ENCODE measurements at regions not wholly inside any gene's neighbourhood (a gene's known extent, or its start where the extent isn't known, plus 50 kb on each side); places are given as distances from the start of the nearest gene placed in this dataset.

- DNase-seq (ENCODE audit: low spot score in 2 of 2) = no peak
- no peaks in the 10 kb centered on the region for H3K9me3 ChIP-seq
- H3K27ac ChIP-seq = no peak overlapping the region
- H3K4me3 ChIP-seq = no peak overlapping the region
- no peaks in the 10 kb centered on the region for H3K27me3 ChIP-seq
- 80% methylated on average over 2 of the region's 2 CpGs for WGBS
- no peak for TF ChIP-seq POLR2A (IDR thresholded peaks at IDR 0.05)
- no peak for TF ChIP-seq EP300 (IDR thresholded peaks at IDR 0.05)
- no peak for TF ChIP-seq CTCF (IDR thresholded peaks at IDR 0.05)
- TF ChIP-seq POLR2AphosphoS5 (IDR thresholded peaks at IDR 0.05) = no peak
- no peaks in the 10 kb centered on the region for H3K36me3 ChIP-seq
- H3K4me1 ChIP-seq = no peaks in the 10 kb centered on the region
These were observed 331.1 kb upstream of the NR3C2 start for GRCh38 chr4:148773313-148773712.

- TF ChIP-seq EP300 (IDR thresholded peaks at IDR 0.05) = no peak
- TF ChIP-seq CTCF (IDR thresholded peaks at IDR 0.05) = no peak
- no peak for TF ChIP-seq POLR2AphosphoS5 (IDR thresholded peaks at IDR 0.05)
- no peak for TF ChIP-seq POLR2A (IDR thresholded peaks at IDR 0.05)
- Histone ChIP-seq H3K9me3 (no peaks in the 10 kb centered on the region), H3K36me3 (no peaks in the 10 kb centered on the region), H3K4me3 (no peak overlapping the region), H3K4me1 (no peaks in the 10 kb centered on the region), H3K27ac (no peak overlapping the region), H3K27me3 (no peaks in the 10 kb centered on the region)
- DNase-seq (ENCODE audit: low spot score in 2 of 2) = no peak
These were observed 328.6 kb upstream of the NR3C2 start for GRCh38 chr4:148770848-148771247.

GRCh38 chr4:148770377-148770776 is 328.2 kb upstream of the NR3C2 start:
- Histone ChIP-seq H3K4me1 (no peaks in the 10 kb centered on the region), H3K36me3 (no peaks in the 10 kb centered on the region), H3K4me3 (no peak overlapping the region), H3K27me3 (no peaks in the 10 kb centered on the region), H3K27ac (no peak overlapping the region), H3K9me3 (no peaks in the 10 kb centered on the region)
- TF ChIP-seq EP300 (IDR thresholded peaks at IDR 0.05) (no peak), POLR2AphosphoS5 (IDR thresholded peaks at IDR 0.05) (no peak), POLR2A (IDR thresholded peaks at IDR 0.05) (no peak), CTCF (IDR thresholded peaks at IDR 0.05) (no peak)
- DNase-seq (ENCODE audit: low spot score in 2 of 2) = no peak

- DNase-seq (ENCODE audit: low spot score in 2 of 2) = no peak
- Histone ChIP-seq H3K9me3 (no peaks in the 10 kb centered on the region), H3K4me3 (no peak overlapping the region), H3K27ac (no peak overlapping the region), H3K4me1 (no peaks in the 10 kb centered on the region), H3K36me3 (no peaks in the 10 kb centered on the region), H3K27me3 (no peaks in the 10 kb centered on the region)
- TF ChIP-seq EP300 (IDR thresholded peaks at IDR 0.05) = no peak
- TF ChIP-seq CTCF (IDR thresholded peaks at IDR 0.05) = no peak
- TF ChIP-seq POLR2A (IDR thresholded peaks at IDR 0.05) = no peak
- TF ChIP-seq POLR2AphosphoS5 (IDR thresholded peaks at IDR 0.05) = no peak
- 69% methylated on average over 2 of the region's 2 CpGs for WGBS
These were observed 322.5 kb upstream of the NR3C2 start for GRCh38 chr4:148764720-148765119.

- Histone ChIP-seq H3K36me3 (no peaks in the 10 kb centered on the region), H3K27ac (no peak overlapping the region), H3K4me1 (no peaks in the 10 kb centered on the region), H3K27me3 (no peaks in the 10 kb centered on the region), H3K4me3 (no peak overlapping the region), H3K9me3 (no peaks in the 10 kb centered on the region)
- no peak for DNase-seq (ENCODE audit: low spot score in 2 of 2)
- TF ChIP-seq POLR2A (IDR thresholded peaks at IDR 0.05) (no peak), POLR2AphosphoS5 (IDR thresholded peaks at IDR 0.05) (no peak), EP300 (IDR thresholded peaks at IDR 0.05) (no peak), CTCF (IDR thresholded peaks at IDR 0.05) (no peak)
- 83% methylated on average over 1 of the region's 1 CpG for WGBS
These were observed 315.0 kb upstream of the NR3C2 start for GRCh38 chr4:148757171-148757570.
